ENCODE measurements at regions not wholly inside any gene's neighbourhood (a gene's known extent, or its start where the extent isn't known, plus 50 kb on each side); places are given as distances from the start of the nearest gene placed in this dataset.
"Not testable (repeated sequence)": the region's sequence is repeated elsewhere in the genome, so short reads cannot be mapped to it uniquely, and the experiment has no call there.

- no peak overlapping the region for H3K27ac Mint-ChIP-seq
Measured at GRCh38 chr6:40877362-40877761, 161.7 kb downstream of the UNC5CL start.

GRCh38 chr6:40876336-40876735 lies 162.7 kb downstream of the UNC5CL start:
- Mint-ChIP-seq H3K9me3 (peaks cover 5 to 10% (median 6%) of the 10 kb centered on the region in 3 donors), H3K27ac (no peak overlapping the region), H3K36me3 (no peaks in the 10 kb centered on the region), H3K4me3 (no peak overlapping the region), H3K4me1 (peaks cover 0 to under 1% (median 0%) of the 10 kb centered on the region in 3 donors), H3K27me3 (peaks cover 35 to 47% of the 10 kb centered on the region in 2 donors)
- no peaks in the 10 kb centered on the region for H3K36me3 ChIP-seq (ENCODE audit: control insufficient read depth in 2 of 2, extremely low read depth in 1 of 2, insufficient read depth in 1 of 2, low read length in 1 of 2)
- 69% methylated on average over 1 of the region's 2 CpGs for WGBS (ENCODE audit: insufficient coverage)
- H3K27me3 ChIP-seq (replicated peaks in 1 of 2; ENCODE audit: control insufficient read depth in 2 of 2, extremely low read depth in 1 of 2, insufficient read depth in 2 of 2, low read length in 1 of 2): peaks cover 0 to 29% of the 10 kb centered on the region in 2 experiments
- no peaks in the 10 kb centered on the region for H3K9me3 ChIP-seq
- ChIA-PET POLR2A (no interaction called here), CTCF (no interaction called here)
- H3K27ac ChIP-seq (ENCODE audit: low read length): no peak overlapping the region
- H3K4me3 ChIP-seq (ENCODE audit: control insufficient read depth in 1 of 2, extremely low read depth in 1 of 2, low read length in 1 of 2): no peak overlapping the region
- no peak for ATAC-seq (replicated peaks in 1 of 4)
- no peak for DNase-seq
- no peaks in the 10 kb centered on the region for H3K4me1 ChIP-seq (ENCODE audit: control insufficient read depth in 1 of 2, extremely low read depth in 1 of 2, insufficient read depth in 2 of 2, low read length in 2 of 2)

More at GRCh38 chr6:40877362-40877761, 161.7 kb downstream of the UNC5CL start:
- H3K36me3 Mint-ChIP-seq: no peaks in the 10 kb centered on the region
- ATAC-seq (replicated peaks in 1 of 4) (no peak), DNase-seq (no peak)
- no peaks in the 10 kb centered on the region for H3K9me3 ChIP-seq
- peaks cover 0 to 32% of the 10 kb centered on the region in 2 experiments for H3K27me3 ChIP-seq (replicated peaks in 1 of 2; ENCODE audit: control insufficient read depth in 2 of 2, extremely low read depth in 1 of 2, insufficient read depth in 2 of 2, low read length in 1 of 2)
- peaks cover 31 to 43% of the 10 kb centered on the region in 2 donors for H3K27me3 Mint-ChIP-seq
- H3K36me3 ChIP-seq (ENCODE audit: control insufficient read depth in 2 of 2, extremely low read depth in 1 of 2, insufficient read depth in 1 of 2, low read length in 1 of 2): no peaks in the 10 kb centered on the region
- 30% methylated on average over 1 of the region's 1 CpG for WGBS (ENCODE audit: insufficient coverage)
- ChIA-PET POLR2A (no interaction called here), CTCF (no interaction called here)
- no peak overlapping the region for H3K27ac ChIP-seq (ENCODE audit: low read length)
- H3K4me3 ChIP-seq (ENCODE audit: control insufficient read depth in 1 of 2, extremely low read depth in 1 of 2, low read length in 1 of 2): no peak overlapping the region
- no peak overlapping the region for H3K4me3 Mint-ChIP-seq
- peaks cover 5 to 10% (median 6%) of the 10 kb centered on the region in 3 donors for H3K9me3 Mint-ChIP-seq
- H3K4me1 Mint-ChIP-seq: peaks cover 0 to 3% (median 0%) of the 10 kb centered on the region in 3 donors
- H3K4me1 ChIP-seq (ENCODE audit: control insufficient read depth in 1 of 2, extremely low read depth in 1 of 2, insufficient read depth in 2 of 2, low read length in 2 of 2): no peaks in the 10 kb centered on the region

- 78% methylated on average over 2 of the region's 4 CpGs for WGBS (ENCODE audit: insufficient coverage)
- Mint-ChIP-seq H3K27me3 (peaks cover 35 to 43% of the 10 kb centered on the region in 2 donors), H3K36me3 (no peaks in the 10 kb centered on the region)
Measured at GRCh38 chr6:40874495-40874894, 164.5 kb downstream of the UNC5CL start.

GRCh38 chr6:40871424-40871823 lies 167.6 kb downstream of the UNC5CL start:
- Histone ChIP-seq H3K27me3 (replicated peaks in 1 of 2; ENCODE audit: control insufficient read depth in 2 of 2, extremely low read depth in 1 of 2, insufficient read depth in 2 of 2, low read length in 1 of 2) (peaks cover 0 to 23% of the 10 kb centered on the region in 2 experiments), H3K9me3 (no peaks in the 10 kb centered on the region), H3K4me1 (ENCODE audit: control insufficient read depth in 1 of 2, extremely low read depth in 1 of 2, insufficient read depth in 2 of 2, low read length in 2 of 2) (no peaks in the 10 kb centered on the region), H3K36me3 (ENCODE audit: control insufficient read depth in 2 of 2, extremely low read depth in 1 of 2, insufficient read depth in 1 of 2, low read length in 1 of 2) (no peaks in the 10 kb centered on the region), H3K4me3 (ENCODE audit: control insufficient read depth in 1 of 2, extremely low read depth in 1 of 2, low read length in 1 of 2) (no peak overlapping the region), H3K27ac (ENCODE audit: low read length) (no peak overlapping the region)
- WGBS (ENCODE audit: insufficient coverage): 62% methylated on average over 4 of the region's 5 CpGs
- no peak for ATAC-seq (replicated peaks in 1 of 4)
- no peak overlapping the region for H3K27ac Mint-ChIP-seq
- ChIA-PET POLR2A (no interaction called here), CTCF (no interaction called here)
- no peaks in the 10 kb centered on the region for H3K4me1 Mint-ChIP-seq
- H3K4me3 Mint-ChIP-seq: no peak overlapping the region
- H3K9me3 Mint-ChIP-seq: no peaks in the 10 kb centered on the region
- no peak for DNase-seq
- H3K36me3 Mint-ChIP-seq: no peaks in the 10 kb centered on the region
- H3K27me3 Mint-ChIP-seq: peaks cover 19 to 25% of the 10 kb centered on the region in 2 donors

More at GRCh38 chr6:40874495-40874894, 164.5 kb downstream of the UNC5CL start:
- Histone ChIP-seq H3K27ac (ENCODE audit: low read length) (no peak overlapping the region), H3K4me3 (ENCODE audit: control insufficient read depth in 1 of 2, extremely low read depth in 1 of 2, low read length in 1 of 2) (no peak overlapping the region), H3K9me3 (no peaks in the 10 kb centered on the region), H3K36me3 (ENCODE audit: control insufficient read depth in 2 of 2, extremely low read depth in 1 of 2, insufficient read depth in 1 of 2, low read length in 1 of 2) (no peaks in the 10 kb centered on the region), H3K4me1 (ENCODE audit: control insufficient read depth in 1 of 2, extremely low read depth in 1 of 2, insufficient read depth in 2 of 2, low read length in 2 of 2) (no peaks in the 10 kb centered on the region), H3K27me3 (replicated peaks in 1 of 2; ENCODE audit: control insufficient read depth in 2 of 2, extremely low read depth in 1 of 2, insufficient read depth in 2 of 2, low read length in 1 of 2) (peaks cover 0 to 29% of the 10 kb centered on the region in 2 experiments)
- no peaks in the 10 kb centered on the region for H3K4me1 Mint-ChIP-seq
- ChIA-PET POLR2A (no interaction called here), CTCF (no interaction called here)
- peaks cover 5 to 10% (median 6%) of the 10 kb centered on the region in 3 donors for H3K9me3 Mint-ChIP-seq
- ATAC-seq (replicated peaks in 1 of 4): no peak
- DNase-seq: no peak
- H3K4me3 Mint-ChIP-seq: no peak overlapping the region
- H3K27ac Mint-ChIP-seq: no peak overlapping the region

GRCh38 chr6:40868089-40868865 lies 170.7 kb downstream of the UNC5CL start:
- H3K27ac Mint-ChIP-seq; H3K36me3 ChIP-seq (ENCODE audit: control insufficient read depth in 2 of 2, extremely low read depth in 1 of 2, insufficient read depth in 1 of 2, low read length in 1 of 2); H3K9me3 Mint-ChIP-seq; ATAC-seq (replicated peaks in 1 of 4); H3K4me3 ChIP-seq (ENCODE audit: control insufficient read depth in 1 of 2, extremely low read depth in 1 of 2, low read length in 1 of 2); H3K4me1 ChIP-seq (ENCODE audit: control insufficient read depth in 1 of 2, extremely low read depth in 1 of 2, insufficient read depth in 2 of 2, low read length in 2 of 2); POLR2A ChIA-PET; H3K27me3 ChIP-seq (replicated peaks in 1 of 2; ENCODE audit: control insufficient read depth in 2 of 2, extremely low read depth in 1 of 2, insufficient read depth in 2 of 2, low read length in 1 of 2); H3K36me3 Mint-ChIP-seq; H3K27ac ChIP-seq (ENCODE audit: low read length); H3K9me3 ChIP-seq; DNase-seq; H3K4me1 Mint-ChIP-seq; H3K4me3 Mint-ChIP-seq; H3K27me3 Mint-ChIP-seq; CTCF ChIA-PET: not testable (repeated sequence)
- WGBS (ENCODE audit: insufficient coverage): 73% methylated on average over 14 of the region's 14 CpGs

- CTCF ChIA-PET; H3K4me3 Mint-ChIP-seq; DNase-seq; H3K9me3 Mint-ChIP-seq; H3K27me3 ChIP-seq (replicated peaks in 1 of 2; ENCODE audit: control insufficient read depth in 2 of 2, extremely low read depth in 1 of 2, insufficient read depth in 2 of 2, low read length in 1 of 2); H3K27ac ChIP-seq (ENCODE audit: low read length); H3K27ac Mint-ChIP-seq; H3K4me1 ChIP-seq (ENCODE audit: control insufficient read depth in 1 of 2, extremely low read depth in 1 of 2, insufficient read depth in 2 of 2, low read length in 2 of 2); POLR2A ChIA-PET; H3K36me3 ChIP-seq (ENCODE audit: control insufficient read depth in 2 of 2, extremely low read depth in 1 of 2, insufficient read depth in 1 of 2, low read length in 1 of 2); H3K36me3 Mint-ChIP-seq; H3K4me3 ChIP-seq (ENCODE audit: control insufficient read depth in 1 of 2, extremely low read depth in 1 of 2, low read length in 1 of 2); ATAC-seq (replicated peaks in 1 of 4); H3K4me1 Mint-ChIP-seq; H3K9me3 ChIP-seq; H3K27me3 Mint-ChIP-seq: not testable (repeated sequence)
- 83% methylated on average over 9 of the region's 9 CpGs for WGBS (ENCODE audit: insufficient coverage)
Measured at GRCh38 chr6:40867527-40867926, 171.5 kb downstream of the UNC5CL start.
